ENCODE measurements at regions not wholly inside any gene's neighbourhood (a gene's known extent, or its start where the extent isn't known, plus 50 kb on each side); places are given as distances from the start of the nearest gene placed in this dataset. TPM values are rescaled to one million over a fixed set of nuclear protein-coding genes. Genes with fewer than 3 reads are reported as not detected.

Small RNA genes in the stretch of these regions (small RNA-seq; reads per million reads assigned to genes)
- gene AC104408.1 = not detected
- gene RNU7-190P = not detected
